Panc1 (cell line): ENCODE measurements at regions not wholly inside any gene's neighbourhood (a gene's known extent, or its start where the extent isn't known, plus 50 kb on each side); places are given as distances from the start of the nearest gene placed in this dataset.

Experiments
- CTCF ChIP-seq: fragments of 450-650 bp; IDR thresholded peaks from 2 replicates; pipeline ENCODE4 v1.5.1; 2017; ENCODE audit warnings: mild to moderate bottlenecking
- POLR2AphosphoS5 ChIP-seq: IDR thresholded peaks from 2 replicates; pipeline ENCODE4 v1.6.1; 2012; ENCODE audit warnings: mild to moderate bottlenecking, low read depth, low read length, moderate library complexity
- TF ChIP-seq, protein P1 (sequence below), 2 experiments: IDR thresholded peaks; 2 replicates each; pipeline ENCODE4 v1.6.1; 2011 to 2012; ENCODE audit warnings: low read depth in 2 of 2, control low read depth in 1 of 2, low read length in 1 of 2, mild to moderate bottlenecking in 1 of 2, moderate library complexity in 1 of 2; ENCODE audit not compliant: insufficient read depth in 1 of 2

GRCh38 chr15:56821721-56822425 lies 88.6 kb upstream of the ZNF280D start:
- no peak for TF ChIP-seq POLR2AphosphoS5
- TF ChIP-seq CTCF, result peak; percentile 78
- TF ChIP-seq, protein P1, sequence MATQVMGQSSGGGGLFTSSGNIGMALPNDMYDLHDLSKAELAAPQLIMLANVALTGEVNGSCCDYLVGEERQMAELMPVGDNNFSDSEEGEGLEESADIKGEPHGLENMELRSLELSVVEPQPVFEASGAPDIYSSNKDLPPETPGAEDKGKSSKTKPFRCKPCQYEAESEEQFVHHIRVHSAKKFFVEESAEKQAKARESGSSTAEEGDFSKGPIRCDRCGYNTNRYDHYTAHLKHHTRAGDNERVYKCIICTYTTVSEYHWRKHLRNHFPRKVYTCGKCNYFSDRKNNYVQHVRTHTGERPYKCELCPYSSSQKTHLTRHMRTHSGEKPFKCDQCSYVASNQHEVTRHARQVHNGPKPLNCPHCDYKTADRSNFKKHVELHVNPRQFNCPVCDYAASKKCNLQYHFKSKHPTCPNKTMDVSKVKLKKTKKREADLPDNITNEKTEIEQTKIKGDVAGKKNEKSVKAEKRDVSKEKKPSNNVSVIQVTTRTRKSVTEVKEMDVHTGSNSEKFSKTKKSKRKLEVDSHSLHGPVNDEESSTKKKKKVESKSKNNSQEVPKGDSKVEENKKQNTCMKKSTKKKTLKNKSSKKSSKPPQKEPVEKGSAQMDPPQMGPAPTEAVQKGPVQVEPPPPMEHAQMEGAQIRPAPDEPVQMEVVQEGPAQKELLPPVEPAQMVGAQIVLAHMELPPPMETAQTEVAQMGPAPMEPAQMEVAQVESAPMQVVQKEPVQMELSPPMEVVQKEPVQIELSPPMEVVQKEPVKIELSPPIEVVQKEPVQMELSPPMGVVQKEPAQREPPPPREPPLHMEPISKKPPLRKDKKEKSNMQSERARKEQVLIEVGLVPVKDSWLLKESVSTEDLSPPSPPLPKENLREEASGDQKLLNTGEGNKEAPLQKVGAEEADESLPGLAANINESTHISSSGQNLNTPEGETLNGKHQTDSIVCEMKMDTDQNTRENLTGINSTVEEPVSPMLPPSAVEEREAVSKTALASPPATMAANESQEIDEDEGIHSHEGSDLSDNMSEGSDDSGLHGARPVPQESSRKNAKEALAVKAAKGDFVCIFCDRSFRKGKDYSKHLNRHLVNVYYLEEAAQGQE (IDR thresholded peaks at IDR 0.05; ENCODE audit: insufficient read depth in 1 of 2, low read depth in 2 of 2, low read length in 1 of 2), result no peak
